WERI-Rb-1 (cell line): ENCODE measurements at regions not wholly inside any gene's neighbourhood (a gene's known extent, or its start where the extent isn't known, plus 50 kb on each side); places are given as distances from the start of the nearest gene placed in this dataset.

ENCODE experiments used
- DNase-seq: peaks from one replicate; pipeline ENCODE4 v3.0.0-alpha.2; 2020
- H3K27ac ChIP-seq: fragments of 250-450 bp; sonication (Bioruptor Pico); 2 replicates; pipeline ENCODE4 v1.5.1; 2020; ENCODE audit warnings: mild to moderate bottlenecking, moderate library complexity
- H3K27me3 ChIP-seq: fragments of 250-450 bp; sonication (Bioruptor Pico); 2 replicates; pipeline ENCODE4 v1.5.1; 2021; ENCODE audit warnings: mild to moderate bottlenecking, low read depth, moderate library complexity; ENCODE audit not compliant: insufficient read depth, severe bottlenecking
- H3K36me3 ChIP-seq: fragments of 250-450 bp; sonication (Bioruptor Pico); 2 replicates; pipeline ENCODE4 v1.5.1; 2020; ENCODE audit warnings: mild to moderate bottlenecking, moderate library complexity
- H3K4me3 ChIP-seq: 2 replicates; pipeline ENCODE4 v1.5.1; 2011; ENCODE audit warnings: low read depth, mild to moderate bottlenecking, control low read depth, low read length
- H3K9me3 ChIP-seq: fragments of 250-450 bp; sonication (Bioruptor Pico); 2 replicates; pipeline ENCODE4 v1.5.1; 2021; ENCODE audit warnings: mild to moderate bottlenecking, moderate library complexity; ENCODE audit not compliant: severe bottlenecking
- TF ChIP-seq, protein P1 (sequence below): IDR thresholded peaks from 2 replicates; pipeline ENCODE4 v1.5.1; 2011; ENCODE audit warnings: low read depth, mild to moderate bottlenecking, control low read depth, inconsistent platforms, low read length

DNA sequence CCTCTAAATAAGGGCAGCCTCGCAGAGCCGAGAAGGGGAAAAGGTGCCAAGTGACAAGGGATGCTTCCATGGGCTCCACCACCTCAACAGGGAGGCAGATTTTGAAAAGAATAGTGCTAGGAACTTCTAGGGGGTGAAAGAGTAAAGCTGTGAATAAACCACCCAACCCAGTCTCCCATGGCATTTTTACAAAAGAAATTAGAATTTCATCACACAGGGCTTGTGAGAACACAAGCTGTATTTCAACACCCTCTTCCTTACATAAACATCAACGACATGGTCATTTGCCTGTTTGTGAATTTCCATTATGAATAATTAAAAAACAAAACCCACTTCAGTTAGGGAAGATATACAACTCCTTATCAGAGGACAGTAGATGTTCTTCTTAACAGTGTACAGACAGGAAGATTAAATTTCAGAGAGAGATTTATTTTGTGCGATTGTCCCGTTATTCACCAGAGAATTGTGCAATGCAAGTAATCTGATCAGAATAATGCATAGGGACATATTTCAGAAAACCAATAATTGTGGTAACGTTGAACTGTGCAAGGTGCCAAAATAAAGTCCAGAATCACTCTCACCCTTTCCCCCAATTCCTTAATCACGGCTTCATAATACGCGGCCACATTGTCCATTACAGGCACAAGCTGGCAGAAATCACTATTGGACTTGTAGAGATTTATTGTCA lies 207.8 kb upstream of the MGMT start:
- no peaks in the 10 kb centered on the region for H3K36me3 ChIP-seq
- no peaks in the 10 kb centered on the region for H3K27me3 ChIP-seq
- TF ChIP-seq, protein P1, sequence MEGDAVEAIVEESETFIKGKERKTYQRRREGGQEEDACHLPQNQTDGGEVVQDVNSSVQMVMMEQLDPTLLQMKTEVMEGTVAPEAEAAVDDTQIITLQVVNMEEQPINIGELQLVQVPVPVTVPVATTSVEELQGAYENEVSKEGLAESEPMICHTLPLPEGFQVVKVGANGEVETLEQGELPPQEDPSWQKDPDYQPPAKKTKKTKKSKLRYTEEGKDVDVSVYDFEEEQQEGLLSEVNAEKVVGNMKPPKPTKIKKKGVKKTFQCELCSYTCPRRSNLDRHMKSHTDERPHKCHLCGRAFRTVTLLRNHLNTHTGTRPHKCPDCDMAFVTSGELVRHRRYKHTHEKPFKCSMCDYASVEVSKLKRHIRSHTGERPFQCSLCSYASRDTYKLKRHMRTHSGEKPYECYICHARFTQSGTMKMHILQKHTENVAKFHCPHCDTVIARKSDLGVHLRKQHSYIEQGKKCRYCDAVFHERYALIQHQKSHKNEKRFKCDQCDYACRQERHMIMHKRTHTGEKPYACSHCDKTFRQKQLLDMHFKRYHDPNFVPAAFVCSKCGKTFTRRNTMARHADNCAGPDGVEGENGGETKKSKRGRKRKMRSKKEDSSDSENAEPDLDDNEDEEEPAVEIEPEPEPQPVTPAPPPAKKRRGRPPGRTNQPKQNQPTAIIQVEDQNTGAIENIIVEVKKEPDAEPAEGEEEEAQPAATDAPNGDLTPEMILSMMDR, result no peak
- H3K4me3 ChIP-seq, result no peak overlapping the region
- H3K27ac ChIP-seq, result no peak overlapping the region
- no peak for DNase-seq
- no peaks in the 10 kb centered on the region for H3K9me3 ChIP-seq

DNA sequence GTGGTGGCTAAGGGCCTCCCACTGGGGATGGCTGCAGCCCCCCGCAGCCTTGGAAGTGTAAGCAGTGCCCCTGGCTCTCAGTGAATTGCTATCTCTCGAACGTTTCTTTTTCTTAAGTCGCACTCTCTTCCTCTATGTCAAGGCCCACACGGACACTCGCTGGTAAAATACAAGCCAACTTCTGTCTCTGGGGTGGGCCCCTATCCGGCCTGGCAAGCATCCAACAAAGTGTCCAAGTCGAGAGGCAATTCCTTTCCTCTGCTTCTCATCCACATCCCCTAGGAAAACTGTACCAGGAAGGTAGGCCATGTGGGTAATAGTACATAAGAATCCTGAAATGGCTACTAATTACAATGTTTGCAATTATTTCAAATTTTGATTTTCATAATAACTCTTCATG lies 194.9 kb upstream of the MGMT start:
- no peaks in the 10 kb centered on the region for H3K36me3 ChIP-seq
- no peak overlapping the region for H3K4me3 ChIP-seq
- no peak for DNase-seq
- TF ChIP-seq, protein P1, result no peak
- H3K27ac ChIP-seq, result no peak overlapping the region
- H3K9me3 ChIP-seq, result no peaks in the 10 kb centered on the region
- H3K27me3 ChIP-seq, result no peaks in the 10 kb centered on the region

DNA sequence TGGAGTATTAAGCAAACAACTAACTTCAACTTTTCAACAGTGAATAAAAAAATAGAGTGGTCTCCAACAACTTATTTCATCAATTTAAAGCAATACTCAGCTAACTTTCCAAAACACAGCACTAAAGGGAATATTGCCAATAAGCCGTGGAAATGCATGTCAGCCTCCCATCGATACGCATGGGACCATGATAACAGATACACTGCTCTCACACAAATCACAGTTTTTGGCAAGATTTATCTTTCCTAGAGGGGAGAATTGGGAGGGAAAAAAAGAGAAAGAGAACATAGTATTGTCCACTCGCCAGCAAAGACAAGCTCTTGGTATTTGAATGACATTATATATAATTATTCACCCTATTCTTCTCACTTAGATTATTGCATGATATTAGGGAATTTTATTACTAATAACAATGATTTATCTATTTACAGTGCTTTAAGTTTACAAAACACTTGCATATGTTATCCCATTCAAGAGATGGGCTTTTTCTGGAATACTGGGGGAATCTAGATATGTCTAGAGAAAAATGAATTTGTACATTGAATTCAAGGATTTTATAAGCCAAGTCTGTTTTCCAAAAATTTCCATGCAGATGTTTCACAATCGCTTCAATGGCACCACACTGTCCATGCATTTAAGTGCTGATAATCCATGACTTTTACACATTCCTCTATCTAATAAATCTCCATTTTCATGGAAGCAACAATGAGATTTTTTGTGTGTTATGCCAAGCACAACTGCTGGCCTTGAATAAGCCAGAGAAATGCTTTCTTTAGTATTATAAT lies 194.0 kb upstream of the MGMT start:
- H3K9me3 ChIP-seq, result no peaks in the 10 kb centered on the region

DNA sequence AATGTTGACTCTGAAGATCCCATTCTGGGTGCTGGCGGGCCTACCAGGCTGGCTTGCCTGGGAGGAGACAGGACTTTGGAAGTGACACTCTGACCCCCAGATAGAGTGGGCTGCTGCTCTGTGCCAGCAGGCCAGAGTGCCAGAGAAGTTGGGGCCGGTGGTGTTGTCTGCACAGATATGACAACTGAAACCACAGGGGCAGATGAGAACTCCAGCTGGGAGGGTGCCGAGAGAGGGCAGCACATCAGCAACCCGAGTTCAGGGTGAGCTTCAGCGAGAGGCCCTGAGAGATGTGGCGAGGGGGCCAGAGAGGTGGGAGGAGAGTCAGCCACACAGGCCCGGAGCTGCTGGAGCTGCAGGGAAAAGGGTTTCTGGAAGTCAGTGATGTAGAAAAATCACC lies 193.2 kb upstream of the MGMT start:
- no peaks in the 10 kb centered on the region for H3K36me3 ChIP-seq

More for the DNA sequence above, 194.0 kb upstream of the MGMT start:
- H3K27ac ChIP-seq, result no peak overlapping the region
- DNase-seq, result no peak
- no peaks in the 10 kb centered on the region for H3K36me3 ChIP-seq
- H3K4me3 ChIP-seq, result no peak overlapping the region
- no peaks in the 10 kb centered on the region for H3K27me3 ChIP-seq
- TF ChIP-seq, protein P1, result no peak

DNA sequence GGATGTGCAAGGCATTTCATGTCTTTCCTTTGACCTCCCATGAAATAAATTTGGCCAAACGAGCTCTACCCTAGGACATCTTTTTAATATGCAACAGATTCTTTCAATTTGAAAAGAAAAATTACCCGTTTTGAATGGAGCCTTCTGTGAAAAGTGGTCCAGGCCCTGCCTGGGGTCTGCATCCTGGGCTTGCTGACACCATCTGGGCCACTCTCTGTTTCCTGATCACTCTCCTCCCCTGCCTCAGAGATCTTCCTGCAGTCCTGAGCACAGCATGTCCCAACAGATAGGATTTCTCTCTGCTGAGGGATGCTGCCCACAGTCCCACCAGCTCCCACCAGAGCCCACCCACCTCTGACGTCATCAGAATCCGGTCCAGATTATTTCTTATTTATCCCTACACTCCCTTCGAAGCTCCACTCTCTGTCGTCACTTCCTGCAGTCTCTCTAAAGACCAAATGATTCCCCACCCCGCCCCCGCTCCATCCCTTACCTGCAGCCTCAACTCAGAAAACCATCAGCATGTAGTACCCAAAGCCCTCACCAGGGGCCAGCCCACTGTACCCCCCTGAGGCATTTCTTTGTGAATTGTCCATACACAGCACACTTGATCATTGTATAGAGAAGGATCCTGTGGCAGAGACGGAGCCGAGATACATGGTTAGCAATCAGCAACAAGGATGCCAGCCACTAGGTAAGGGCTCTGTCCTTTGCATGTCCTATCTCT lies 192.1 kb upstream of the MGMT start:
- TF ChIP-seq, protein P1, result peak; percentile 7; the same call in 1 of the 2 replicates
- H3K4me3 ChIP-seq, result no peak overlapping the region
- no peaks in the 10 kb centered on the region for H3K27me3 ChIP-seq
- H3K27ac ChIP-seq, result no peak overlapping the region
- H3K36me3 ChIP-seq, result no peaks in the 10 kb centered on the region
- DNase-seq, result peak; percentile 27
- no peaks in the 10 kb centered on the region for H3K9me3 ChIP-seq

More for the DNA sequence above, 193.2 kb upstream of the MGMT start:
- no peaks in the 10 kb centered on the region for H3K9me3 ChIP-seq
- TF ChIP-seq, protein P1, result no peak
- H3K27me3 ChIP-seq, result no peaks in the 10 kb centered on the region
- no peak overlapping the region for H3K4me3 ChIP-seq
- H3K27ac ChIP-seq, result no peak overlapping the region
- DNase-seq, result no peak
